Mesothelial cell of epicardium (in vitro differentiated cells): ENCODE measurements at regions not wholly inside any gene's neighbourhood (a gene's known extent, or its start where the extent isn't known, plus 50 kb on each side); places are given as distances from the start of the nearest gene placed in this dataset.

ENCODE experiments used
- DNase-seq, 2 experiments: peaks; one replicate each; pipeline ENCODE4 v3.0.0; 2021; ENCODE audit warnings: low spot score in 2 of 2; ENCODE audit not compliant: unreplicated experiment in 2 of 2
- H3K27ac Mint-ChIP-seq: 2 replicates; pipeline ENCODE4 v1.8.0; 2021; ENCODE audit warnings: mixed read lengths
- H3K27me3 Mint-ChIP-seq: 2 replicates; pipeline ENCODE4 v1.8.0; 2021; ENCODE audit warnings: low read depth, mixed read lengths
- H3K36me3 Mint-ChIP-seq: 2 replicates; pipeline ENCODE4 v1.8.0; 2021; ENCODE audit warnings: mixed read lengths
- H3K4me1 Mint-ChIP-seq: 2 replicates; pipeline ENCODE4 v1.8.0; 2021; ENCODE audit warnings: mixed read lengths
- H3K4me3 Mint-ChIP-seq: 2 replicates; pipeline ENCODE4 v1.8.0; 2021; ENCODE audit warnings: mild to moderate bottlenecking, moderate library complexity, mixed read lengths
- H3K9me3 Mint-ChIP-seq: 2 replicates; pipeline ENCODE4 v1.8.0; 2021; ENCODE audit warnings: mixed read lengths
- TF ChIP-seq, protein P1 (sequence below): fragments of 200-600 bp; sonication (generic); IDR thresholded peaks from one replicate; pipeline ENCODE4 v1.5.0; 2021; ENCODE audit warnings: antibody characterized with exemption; ENCODE audit not compliant: unreplicated experiment

DNA sequence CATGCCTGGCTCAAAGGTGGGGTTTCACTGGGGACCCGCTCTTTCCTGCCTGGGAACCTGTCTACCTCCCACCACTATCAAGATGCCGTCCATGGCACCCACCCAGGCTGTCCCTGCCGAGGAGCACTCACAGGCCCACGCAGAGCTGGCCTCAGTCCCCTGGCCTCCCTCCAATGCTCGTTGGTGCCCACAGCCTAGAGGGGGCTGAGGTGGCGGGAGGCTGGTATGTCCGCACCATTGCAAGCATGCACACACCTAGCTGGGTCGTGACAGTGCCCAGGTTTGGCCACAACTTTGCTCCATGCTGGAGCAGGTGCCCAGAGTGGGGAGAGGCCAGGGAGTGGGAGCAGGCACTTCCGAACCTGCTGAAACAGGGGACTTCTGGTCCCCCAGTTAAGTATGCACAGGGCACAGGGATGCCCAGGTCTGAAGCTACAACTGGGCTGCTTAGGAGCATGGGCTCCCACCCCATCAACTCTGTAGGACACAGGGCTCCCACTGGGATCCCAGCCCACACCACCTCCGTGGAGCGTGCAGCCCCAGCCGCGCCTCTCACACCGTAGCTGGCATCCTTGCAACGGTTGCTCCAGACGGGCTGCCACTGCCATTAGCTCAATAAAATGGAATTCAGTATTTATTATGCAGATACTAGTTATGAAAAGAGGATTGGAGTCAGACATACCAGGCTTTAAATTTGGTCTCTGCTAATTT is 1376.1 kb upstream of the TENM3 start:
- Mint-ChIP-seq H3K36me3 (peaks cover 3% of the 10 kb centered on the region), H3K4me3 (no peak overlapping the region), H3K4me1 (peaks cover under 1% of the 10 kb centered on the region), H3K27ac (no peak overlapping the region), H3K27me3 (no peaks in the 10 kb centered on the region), H3K9me3 (peaks cover 18% of the 10 kb centered on the region)
- TF ChIP-seq, protein P1, sequence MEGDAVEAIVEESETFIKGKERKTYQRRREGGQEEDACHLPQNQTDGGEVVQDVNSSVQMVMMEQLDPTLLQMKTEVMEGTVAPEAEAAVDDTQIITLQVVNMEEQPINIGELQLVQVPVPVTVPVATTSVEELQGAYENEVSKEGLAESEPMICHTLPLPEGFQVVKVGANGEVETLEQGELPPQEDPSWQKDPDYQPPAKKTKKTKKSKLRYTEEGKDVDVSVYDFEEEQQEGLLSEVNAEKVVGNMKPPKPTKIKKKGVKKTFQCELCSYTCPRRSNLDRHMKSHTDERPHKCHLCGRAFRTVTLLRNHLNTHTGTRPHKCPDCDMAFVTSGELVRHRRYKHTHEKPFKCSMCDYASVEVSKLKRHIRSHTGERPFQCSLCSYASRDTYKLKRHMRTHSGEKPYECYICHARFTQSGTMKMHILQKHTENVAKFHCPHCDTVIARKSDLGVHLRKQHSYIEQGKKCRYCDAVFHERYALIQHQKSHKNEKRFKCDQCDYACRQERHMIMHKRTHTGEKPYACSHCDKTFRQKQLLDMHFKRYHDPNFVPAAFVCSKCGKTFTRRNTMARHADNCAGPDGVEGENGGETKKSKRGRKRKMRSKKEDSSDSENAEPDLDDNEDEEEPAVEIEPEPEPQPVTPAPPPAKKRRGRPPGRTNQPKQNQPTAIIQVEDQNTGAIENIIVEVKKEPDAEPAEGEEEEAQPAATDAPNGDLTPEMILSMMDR, result no peak
- no peak for DNase-seq

DNA sequence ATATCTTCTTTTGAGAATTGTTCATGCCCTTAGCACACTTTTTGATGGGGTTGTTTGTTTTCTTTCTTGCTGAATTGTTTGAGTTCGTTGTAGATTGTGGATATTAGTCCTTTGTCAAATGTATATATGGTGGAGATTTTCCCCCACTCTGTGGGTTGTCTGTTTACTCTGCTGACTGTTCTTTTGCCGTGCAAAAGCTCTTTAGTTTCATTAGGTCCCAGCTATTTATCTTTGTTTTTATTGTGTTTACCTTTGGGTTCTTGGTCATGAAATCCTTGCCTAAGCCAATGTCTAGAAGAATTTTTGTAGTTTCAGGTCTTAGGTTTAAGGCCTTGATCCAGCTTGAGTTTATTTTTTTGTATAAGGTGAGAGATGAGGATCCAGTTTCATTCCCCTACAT is 1372.6 kb upstream of the TENM3 start:
- no peak overlapping the region for H3K4me3 Mint-ChIP-seq
- no peak overlapping the region for H3K27ac Mint-ChIP-seq
- H3K36me3 Mint-ChIP-seq, result peaks cover 3% of the 10 kb centered on the region
- DNase-seq, result no peak
- TF ChIP-seq, protein P1, result no peak
- no peaks in the 10 kb centered on the region for H3K4me1 Mint-ChIP-seq
- no peaks in the 10 kb centered on the region for H3K27me3 Mint-ChIP-seq
- H3K9me3 Mint-ChIP-seq, result peaks cover 45% of the 10 kb centered on the region

DNA sequence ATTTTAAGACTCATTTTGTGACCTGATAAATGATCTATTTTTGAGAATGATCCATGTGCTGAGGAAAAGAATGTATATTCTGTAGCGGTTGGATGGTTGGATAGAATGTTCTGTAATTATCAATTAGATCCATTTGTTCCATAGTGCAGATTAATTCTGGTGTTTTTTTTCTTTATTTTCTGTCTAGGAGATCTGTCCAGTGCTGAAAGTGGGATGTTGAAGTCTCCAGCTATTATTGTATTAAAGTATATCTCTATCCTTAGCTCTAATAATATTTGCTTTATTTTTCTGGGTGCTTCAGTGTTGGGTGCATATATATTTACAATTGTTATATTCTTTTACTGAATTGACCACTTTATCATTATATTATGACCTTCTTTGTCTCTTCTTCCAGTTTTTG is 1344.9 kb upstream of the TENM3 start:
- H3K27ac Mint-ChIP-seq, result no peak overlapping the region
- no peak overlapping the region for H3K4me3 Mint-ChIP-seq
- H3K27me3 Mint-ChIP-seq, result peaks cover 4% of the 10 kb centered on the region
- H3K4me1 Mint-ChIP-seq, result no peaks in the 10 kb centered on the region
- no peaks in the 10 kb centered on the region for H3K36me3 Mint-ChIP-seq
- TF ChIP-seq, protein P1, result no peak
- H3K9me3 Mint-ChIP-seq, result peaks cover 28% of the 10 kb centered on the region
- DNase-seq, result no peak

DNA sequence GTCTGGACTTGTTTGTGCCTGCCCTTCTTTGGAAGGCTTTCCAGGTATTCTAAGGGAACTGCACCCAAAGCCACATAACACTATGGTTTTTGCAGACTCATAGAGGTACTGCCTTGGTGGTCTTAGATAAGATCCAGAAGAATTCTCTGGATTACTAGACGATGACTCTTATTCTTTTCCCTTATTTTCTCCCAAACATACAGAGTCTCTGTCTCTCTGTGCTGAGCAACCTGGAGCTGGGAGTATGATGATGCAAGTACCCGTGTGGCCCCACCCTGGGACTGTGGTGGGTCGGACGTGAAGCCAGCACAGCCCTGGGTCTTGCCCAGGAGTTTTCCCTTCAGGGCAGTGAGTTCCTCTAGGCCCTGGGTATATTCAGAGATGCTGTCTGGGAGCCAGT is 1342.4 kb upstream of the TENM3 start:
- H3K4me1 Mint-ChIP-seq, result no peaks in the 10 kb centered on the region
- H3K27me3 Mint-ChIP-seq, result no peaks in the 10 kb centered on the region
- H3K36me3 Mint-ChIP-seq, result no peaks in the 10 kb centered on the region
- H3K9me3 Mint-ChIP-seq, result peaks cover 28% of the 10 kb centered on the region
- no peak overlapping the region for H3K4me3 Mint-ChIP-seq
- no peak for DNase-seq
- TF ChIP-seq, protein P1, result no peak
- no peak overlapping the region for H3K27ac Mint-ChIP-seq

DNA sequence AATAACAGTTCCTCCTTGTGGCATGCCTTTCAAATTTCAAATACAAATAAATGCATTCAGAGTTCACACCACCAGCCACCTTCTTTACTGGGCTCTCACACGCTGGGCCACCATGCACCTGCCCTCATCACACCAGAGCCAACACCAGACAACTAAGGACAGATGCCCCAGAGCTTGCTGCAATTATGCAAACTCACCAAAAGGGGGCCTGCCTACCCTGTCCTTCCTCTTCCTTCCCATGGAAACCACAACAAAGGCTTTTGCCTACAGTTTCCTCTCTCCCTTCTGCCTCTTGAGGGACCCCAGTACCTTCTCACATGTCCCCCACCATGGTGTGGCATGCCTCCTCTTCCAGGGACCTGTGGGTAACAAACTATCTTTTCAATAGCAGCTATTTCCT is 1333.9 kb upstream of the TENM3 start:
- no peaks in the 10 kb centered on the region for H3K36me3 Mint-ChIP-seq
- no peak overlapping the region for H3K27ac Mint-ChIP-seq
- H3K4me1 Mint-ChIP-seq, result peaks cover 14% of the 10 kb centered on the region
- TF ChIP-seq, protein P1, result no peak
- H3K9me3 Mint-ChIP-seq, result no peaks in the 10 kb centered on the region
- H3K27me3 Mint-ChIP-seq, result no peaks in the 10 kb centered on the region
- H3K4me3 Mint-ChIP-seq, result no peak overlapping the region
- no peak for DNase-seq
